Karpas-422 (cell line): ENCODE measurements at regions not wholly inside any gene's neighbourhood (a gene's known extent, or its start where the extent isn't known, plus 50 kb on each side); places are given as distances from the start of the nearest gene placed in this dataset.
A peak's percentile ranks its signal among the peaks of the same experiment; 100 is the strongest.

Experiments used
- DNase-seq: peaks from one replicate; pipeline ENCODE4 v3.0.0-alpha.2; 2015
- H2AFZ ChIP-seq: fragments of 200-600 bp; sonication (generic); 2 replicates; pipeline ENCODE4 v1.6.1; 2014; ENCODE audit warnings: antibody characterized with exemption, low read length, mixed read lengths
- H3K27ac ChIP-seq: fragments of 200-600 bp; sonication (generic); 2 replicates; pipeline ENCODE4 v1.5.1; 2014; ENCODE audit warnings: mild to moderate bottlenecking, low read length, moderate library complexity
- H3K27me3 ChIP-seq: fragments of 200-600 bp; sonication (generic); 2 replicates; pipeline ENCODE4 v1.6.1; 2014; ENCODE audit warnings: low read length, mixed read lengths
- H3K36me3 ChIP-seq: fragments of 200-600 bp; sonication (generic); 2 replicates; pipeline ENCODE4 v1.6.1; 2014; ENCODE audit warnings: low read length, mixed read lengths; ENCODE audit not compliant: insufficient read depth
- H3K4me1 ChIP-seq: fragments of 200-600 bp; sonication (generic); 2 replicates; pipeline ENCODE4 v1.6.1; 2014; ENCODE audit warnings: mild to moderate bottlenecking, low read length, mixed read lengths
- H3K4me2 ChIP-seq: fragments of 200-600 bp; sonication (generic); 2 replicates; pipeline ENCODE4 v1.6.1; 2014; ENCODE audit warnings: low read length, low read depth, mild to moderate bottlenecking; ENCODE audit not compliant: poor library complexity, severe bottlenecking
- H3K4me3 ChIP-seq: fragments of 200-600 bp; sonication (generic); 2 replicates; pipeline ENCODE4 v1.5.1; 2014; ENCODE audit warnings: mild to moderate bottlenecking, antibody characterized with exemption, low read length, mixed read lengths
- H3K79me2 ChIP-seq: fragments of 200-600 bp; sonication (generic); 2 replicates; pipeline ENCODE4 v1.6.1; 2014; ENCODE audit warnings: mild to moderate bottlenecking, low read length, mixed read lengths
- H3K9ac ChIP-seq: fragments of 200-600 bp; sonication (generic); 2 replicates; pipeline ENCODE4 v1.6.0; 2014; ENCODE audit warnings: low read length
- H3K9me2 ChIP-seq: fragments of 200-600 bp; sonication (generic), shearing (Covaris generic); replicated peaks from 2 replicates; pipeline ENCODE4 v1.6.0; 2014; ENCODE audit warnings: mild to moderate bottlenecking, low read length, moderate library complexity; ENCODE audit not compliant: insufficient read depth
- H3K9me3 ChIP-seq: fragments of 300-700, 200-600 bp; sonication (generic); 2 replicates; pipeline ENCODE4 v1.6.1; 2014; ENCODE audit warnings: low read length, mixed read lengths
- H4K20me1 ChIP-seq: fragments of 200-600 bp; sonication (generic); 2 replicates; pipeline ENCODE4 v1.6.1; 2014; ENCODE audit warnings: mild to moderate bottlenecking, antibody characterized with exemption, low read length, low read depth; ENCODE audit not compliant: insufficient read depth

GRCh38 chr3:101994386-101994785 lies 145.1 kb downstream of the NFKBIZ start:
- no peaks in the 10 kb centered on the region for H3K79me2 ChIP-seq
- no peak overlapping the region for H3K4me3 ChIP-seq
- H2AFZ ChIP-seq: no peak overlapping the region
- no peaks in the 10 kb centered on the region for H4K20me1 ChIP-seq
- H3K27ac ChIP-seq: no peak overlapping the region
- no peak for DNase-seq
- no peak overlapping the region for H3K9ac ChIP-seq
- H3K9me3 ChIP-seq: no peaks in the 10 kb centered on the region
- no peak overlapping the region for H3K4me2 ChIP-seq
- no peaks in the 10 kb centered on the region for H3K4me1 ChIP-seq
- no peaks in the 10 kb centered on the region for H3K36me3 ChIP-seq
- no peaks in the 10 kb centered on the region for H3K27me3 ChIP-seq
- no peaks in the 10 kb centered on the region for H3K9me2 ChIP-seq

GRCh38 chr3:101995371-101996046 lies 146.2 kb downstream of the NFKBIZ start:
- no peaks in the 10 kb centered on the region for H4K20me1 ChIP-seq
- H3K4me1 ChIP-seq: no peaks in the 10 kb centered on the region
- H3K9me3 ChIP-seq: no peaks in the 10 kb centered on the region
- H2AFZ ChIP-seq: no peak overlapping the region
- H3K4me2 ChIP-seq: no peak overlapping the region
- H3K79me2 ChIP-seq: no peaks in the 10 kb centered on the region
- no peaks in the 10 kb centered on the region for H3K27me3 ChIP-seq
- H3K4me3 ChIP-seq: no peak overlapping the region
- H3K27ac ChIP-seq: no peak overlapping the region
- no peak for DNase-seq
- H3K9me2 ChIP-seq: no peaks in the 10 kb centered on the region
- H3K9ac ChIP-seq: no peak overlapping the region
- H3K36me3 ChIP-seq: no peaks in the 10 kb centered on the region

GRCh38 chr3:101996832-101997231 lies 147.5 kb downstream of the NFKBIZ start:
- Histone ChIP-seq H3K9ac (no peak overlapping the region), H3K4me2 (no peak overlapping the region), H3K9me3 (no peaks in the 10 kb centered on the region), H3K79me2 (no peaks in the 10 kb centered on the region), H3K27ac (no peak overlapping the region), H3K4me3 (no peak overlapping the region), H2AFZ (no peak overlapping the region), H3K9me2 (no peaks in the 10 kb centered on the region), H3K36me3 (no peaks in the 10 kb centered on the region), H4K20me1 (no peaks in the 10 kb centered on the region), H3K27me3 (no peaks in the 10 kb centered on the region), H3K4me1 (no peaks in the 10 kb centered on the region)
- no peak for DNase-seq

GRCh38 chr3:101998256-101998926 lies 149.1 kb downstream of the NFKBIZ start:
- Histone ChIP-seq H3K9ac (no peak overlapping the region), H3K79me2 (no peaks in the 10 kb centered on the region), H3K4me1 (no peaks in the 10 kb centered on the region), H3K9me2 (no peaks in the 10 kb centered on the region), H4K20me1 (no peaks in the 10 kb centered on the region), H3K36me3 (no peaks in the 10 kb centered on the region), H3K4me3 (no peak overlapping the region), H3K9me3 (no peaks in the 10 kb centered on the region), H3K4me2 (no peak overlapping the region), H2AFZ (no peak overlapping the region), H3K27ac (no peak overlapping the region), H3K27me3 (no peaks in the 10 kb centered on the region)
- DNase-seq: peak; percentile 41

- Histone ChIP-seq H3K27me3 (no peaks in the 10 kb centered on the region), H3K9ac (no peak overlapping the region), H3K4me2 (no peak overlapping the region), H3K27ac (no peak overlapping the region), H3K4me3 (no peak overlapping the region), H3K9me3 (no peaks in the 10 kb centered on the region), H2AFZ (no peak overlapping the region), H3K79me2 (no peaks in the 10 kb centered on the region), H4K20me1 (no peaks in the 10 kb centered on the region), H3K36me3 (no peaks in the 10 kb centered on the region), H3K4me1 (no peaks in the 10 kb centered on the region), H3K9me2 (no peaks in the 10 kb centered on the region)
- no peak for DNase-seq
These were observed 150.0 kb downstream of the NFKBIZ start for GRCh38 chr3:101999177-101999779.

- Histone ChIP-seq H2AFZ (no peak overlapping the region), H3K9me3 (no peaks in the 10 kb centered on the region), H3K27ac (no peak overlapping the region), H4K20me1 (no peaks in the 10 kb centered on the region), H3K27me3 (no peaks in the 10 kb centered on the region), H3K79me2 (no peaks in the 10 kb centered on the region), H3K4me2 (no peak overlapping the region), H3K36me3 (no peaks in the 10 kb centered on the region), H3K9me2 (no peaks in the 10 kb centered on the region), H3K4me3 (no peak overlapping the region), H3K4me1 (no peaks in the 10 kb centered on the region), H3K9ac (no peak overlapping the region)
- no peak for DNase-seq
These were observed 151.4 kb downstream of the NFKBIZ start for GRCh38 chr3:102000620-102001209.

GRCh38 chr3:102002056-102002455 lies 152.7 kb downstream of the NFKBIZ start:
- Histone ChIP-seq H3K9me2 (no peaks in the 10 kb centered on the region), H3K36me3 (no peaks in the 10 kb centered on the region), H3K79me2 (no peaks in the 10 kb centered on the region), H3K9ac (no peak overlapping the region), H3K9me3 (no peaks in the 10 kb centered on the region), H3K4me3 (no peak overlapping the region), H3K4me2 (no peak overlapping the region), H3K4me1 (no peaks in the 10 kb centered on the region), H3K27ac (no peak overlapping the region), H2AFZ (no peak overlapping the region), H3K27me3 (no peaks in the 10 kb centered on the region), H4K20me1 (no peaks in the 10 kb centered on the region)
- DNase-seq: no peak

- Histone ChIP-seq H3K4me2 (no peak overlapping the region), H3K9me3 (no peaks in the 10 kb centered on the region), H3K9ac (no peak overlapping the region), H3K79me2 (no peaks in the 10 kb centered on the region), H3K4me3 (no peak overlapping the region), H2AFZ (no peak overlapping the region), H4K20me1 (no peaks in the 10 kb centered on the region), H3K36me3 (no peaks in the 10 kb centered on the region), H3K27ac (no peak overlapping the region), H3K9me2 (no peaks in the 10 kb centered on the region), H3K4me1 (no peaks in the 10 kb centered on the region), H3K27me3 (no peaks in the 10 kb centered on the region)
- DNase-seq: no peak
These were observed 155.2 kb downstream of the NFKBIZ start for GRCh38 chr3:102004561-102004960.
